ENCODE measurements at regions not wholly inside any gene's neighbourhood (a gene's known extent, or its start where the extent isn't known, plus 50 kb on each side); places are given as distances from the start of the nearest gene placed in this dataset.

DNA sequence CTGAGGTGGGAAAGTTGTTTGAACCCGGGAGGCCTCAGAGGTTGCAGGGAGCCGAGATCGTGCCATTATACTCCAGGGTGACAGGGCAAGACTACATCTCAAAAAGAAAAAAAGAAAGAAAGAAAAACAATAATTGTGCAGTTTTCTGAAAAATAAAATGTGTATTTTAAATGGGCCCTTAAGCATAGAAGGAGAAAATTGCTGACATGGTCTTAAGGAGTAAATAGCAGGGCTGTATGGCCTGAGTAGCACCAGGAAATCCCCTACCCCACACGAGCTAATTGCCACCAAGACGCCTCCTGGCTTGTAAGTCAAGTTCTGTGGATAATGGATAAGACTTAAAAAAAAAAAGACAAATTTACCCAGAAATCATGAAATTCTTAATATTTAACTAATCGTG lies 271.4 kb upstream of the NCKAP5 start:
- Histone ChIP-seq H2BK15ac (ENCODE audit: low read depth, low read length) (no peak overlapping the region), H3K79me1 (ENCODE audit: insufficient read depth, low read depth, low read length, poor library complexity, severe bottlenecking) (no peaks in the 10 kb centered on the region), H3K27ac (ENCODE audit: insufficient read length, low read depth, low read length) (no peak overlapping the region), H4K8ac (replicated peaks; ENCODE audit: insufficient read length, low read depth, low read length) (no peak overlapping the region), H3K4me2 (ENCODE audit: insufficient read depth, insufficient read length, low read length) (no peak overlapping the region), H3K9me3 (ENCODE audit: control insufficient read depth, low read depth, low read length) (no peaks in the 10 kb centered on the region), H4K91ac (ENCODE audit: insufficient read length, low read depth, low read length) (no peak overlapping the region), H2AFZ (ENCODE audit: low read length) (no peak overlapping the region), H2BK20ac (ENCODE audit: low read depth, low read length, poor library complexity, severe bottlenecking) (no peak overlapping the region), H2BK120ac (ENCODE audit: low read depth, low read length, poor library complexity, severe bottlenecking) (no peak overlapping the region), H3T11ph (ENCODE audit: low read length) (no peak overlapping the region), H3K18ac (ENCODE audit: insufficient read length, low read depth, low read length) (no peak overlapping the region), H3K4ac (ENCODE audit: low read depth, low read length) (no peak overlapping the region), H4K5ac (ENCODE audit: insufficient read length, low read depth, low read length) (no peak overlapping the region), H3K56ac (ENCODE audit: insufficient read length, low read depth, low read length) (no peak overlapping the region), H3K27me3 (ENCODE audit: insufficient read depth, low read length) (no peaks in the 10 kb centered on the region), H3K23ac (ENCODE audit: insufficient read length, low read depth, low read length) (no peak overlapping the region), H3K14ac (ENCODE audit: insufficient read depth, low read length) (no peak overlapping the region), H4K20me1 (ENCODE audit: control insufficient read depth, insufficient read depth, insufficient read length) (no peaks in the 10 kb centered on the region), H2BK5ac (ENCODE audit: insufficient read length, low read length) (no peak overlapping the region), H3K4me1 (ENCODE audit: insufficient read depth, low read length) (no peaks in the 10 kb centered on the region), H2AK5ac (ENCODE audit: insufficient read length, low read length) (no peak overlapping the region), H3K23me2 (ENCODE audit: insufficient read length, low read depth, low read length, poor library complexity, severe bottlenecking) (no peaks in the 10 kb centered on the region), H3K79me2 (ENCODE audit: insufficient read depth, low read length) (no peaks in the 10 kb centered on the region), H3K9ac (ENCODE audit: extremely low read depth, insufficient read length, low read length) (no peak overlapping the region), H2BK12ac (ENCODE audit: insufficient read length, low read depth, low read length) (no peak overlapping the region)
- peaks cover 9 to 15% of the 10 kb centered on the region in 2 experiments for H3K4me1 Mint-ChIP-seq
- H3K27me3 Mint-ChIP-seq (ENCODE audit: low read depth): no peaks in the 10 kb centered on the region; the same call in 1 of the 2 replicates
- no peak overlapping the region for H3K27ac Mint-ChIP-seq
- no peaks in the 10 kb centered on the region; a peak in 2 of 5 replicates for H3K9me3 Mint-ChIP-seq
- no CpG with 5 or more reads among the region's 6 CpGs for WGBS (ENCODE audit: extremely low coverage, insufficient read length, low lambda C conversion rate)
- DNase-seq: no peak
- TF ChIP-seq, protein P1, sequence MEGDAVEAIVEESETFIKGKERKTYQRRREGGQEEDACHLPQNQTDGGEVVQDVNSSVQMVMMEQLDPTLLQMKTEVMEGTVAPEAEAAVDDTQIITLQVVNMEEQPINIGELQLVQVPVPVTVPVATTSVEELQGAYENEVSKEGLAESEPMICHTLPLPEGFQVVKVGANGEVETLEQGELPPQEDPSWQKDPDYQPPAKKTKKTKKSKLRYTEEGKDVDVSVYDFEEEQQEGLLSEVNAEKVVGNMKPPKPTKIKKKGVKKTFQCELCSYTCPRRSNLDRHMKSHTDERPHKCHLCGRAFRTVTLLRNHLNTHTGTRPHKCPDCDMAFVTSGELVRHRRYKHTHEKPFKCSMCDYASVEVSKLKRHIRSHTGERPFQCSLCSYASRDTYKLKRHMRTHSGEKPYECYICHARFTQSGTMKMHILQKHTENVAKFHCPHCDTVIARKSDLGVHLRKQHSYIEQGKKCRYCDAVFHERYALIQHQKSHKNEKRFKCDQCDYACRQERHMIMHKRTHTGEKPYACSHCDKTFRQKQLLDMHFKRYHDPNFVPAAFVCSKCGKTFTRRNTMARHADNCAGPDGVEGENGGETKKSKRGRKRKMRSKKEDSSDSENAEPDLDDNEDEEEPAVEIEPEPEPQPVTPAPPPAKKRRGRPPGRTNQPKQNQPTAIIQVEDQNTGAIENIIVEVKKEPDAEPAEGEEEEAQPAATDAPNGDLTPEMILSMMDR (conservative IDR thresholded peaks at IDR 0.05): no peak
- no peaks in the 10 kb centered on the region for H3K36me3 Mint-ChIP-seq (ENCODE audit: insufficient read depth in 1 of 3, low read depth in 3 of 3)
- no peak overlapping the region for H3K4me3 Mint-ChIP-seq
